ENCODE measurements at regions not wholly inside any gene's neighbourhood (a gene's known extent, or its start where the extent isn't known, plus 50 kb on each side); places are given as distances from the start of the nearest gene placed in this dataset.

DNA sequence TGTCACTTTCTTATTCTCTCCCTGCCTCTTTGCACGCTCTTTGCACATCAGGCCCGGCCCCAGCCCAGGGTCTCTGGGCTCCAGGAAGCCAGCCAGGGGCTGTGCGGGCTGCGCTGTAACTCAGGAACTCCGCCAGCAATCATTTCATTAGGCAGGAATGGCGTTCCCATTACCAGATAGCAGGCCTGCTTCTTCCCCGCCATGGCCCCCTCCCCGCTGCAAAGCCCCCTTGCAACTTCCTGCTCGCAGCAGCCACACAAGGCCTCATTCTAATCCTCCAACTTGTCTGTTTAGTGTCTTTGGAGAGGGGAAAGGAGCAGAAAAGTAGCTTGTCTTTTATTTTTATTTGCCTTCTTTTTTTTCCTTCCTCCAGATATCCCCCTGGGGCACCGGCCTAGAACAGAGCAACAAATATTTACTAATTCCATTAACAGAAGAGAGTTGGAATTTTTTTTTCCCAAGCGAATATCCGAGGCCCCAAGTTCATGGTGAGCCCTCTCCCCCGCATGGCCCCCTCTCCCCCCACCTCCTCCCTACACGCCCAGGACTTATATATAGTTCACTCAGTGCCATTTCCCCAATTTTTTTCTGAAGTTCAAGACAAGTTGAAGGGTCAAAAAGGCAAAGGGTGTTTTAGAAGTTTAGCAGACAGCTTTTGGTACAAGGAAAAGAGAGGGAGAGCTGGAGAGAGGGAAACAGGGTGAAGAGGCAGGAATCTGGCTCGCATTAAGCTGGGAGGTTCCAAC is 329.4 kb upstream of the TBX3 start:
- 72% methylated on average over 15 of the region's 15 CpGs for WGBS
- DNase-seq (ENCODE audit: low spot score), result no peak
- no peaks in the 10 kb centered on the region for H3K36me3 ChIP-seq (ENCODE audit: control insufficient read depth in 4 of 4, insufficient read depth in 3 of 4, low read depth in 1 of 4, low read length in 3 of 4)
- no peaks in the 10 kb centered on the region for H3K9me3 ChIP-seq (ENCODE audit: control insufficient read depth in 4 of 4, low read length in 3 of 4)
- H3K4me3 ChIP-seq (ENCODE audit: low read depth in 1 of 3, low read length in 3 of 3), result no peak overlapping the region
- no peak for TF ChIP-seq FOXA2 (IDR thresholded peaks at IDR 0.05)
- TF ChIP-seq RXRA (IDR thresholded peaks at IDR 0.05), result peak; percentile 65 to 80
- TF ChIP-seq RAD21 (IDR thresholded peaks at IDR 0.05), result no peak
- peak; percentile 81 for TF ChIP-seq NR2F2 (IDR thresholded peaks at IDR 0.05)
- TF ChIP-seq SP1 (IDR thresholded peaks at IDR 0.05), result peak; percentile 30
- no peaks in the 10 kb centered on the region for H3K4me1 ChIP-seq (ENCODE audit: control insufficient read depth in 4 of 4, insufficient read depth in 4 of 4, low read length in 3 of 4)
- H3K9ac ChIP-seq (ENCODE audit: low read depth in 1 of 2, low read length in 2 of 2), result no peak overlapping the region
- H3K27ac ChIP-seq (ENCODE audit: low read depth in 1 of 2, low read length in 2 of 2), result peak overlapping the region in 1 of 2 donors; percentile 37
- H3K27me3 ChIP-seq (ENCODE audit: control insufficient read depth in 4 of 4, insufficient read depth in 4 of 4, low read length in 3 of 4), result no peaks in the 10 kb centered on the region

DNA sequence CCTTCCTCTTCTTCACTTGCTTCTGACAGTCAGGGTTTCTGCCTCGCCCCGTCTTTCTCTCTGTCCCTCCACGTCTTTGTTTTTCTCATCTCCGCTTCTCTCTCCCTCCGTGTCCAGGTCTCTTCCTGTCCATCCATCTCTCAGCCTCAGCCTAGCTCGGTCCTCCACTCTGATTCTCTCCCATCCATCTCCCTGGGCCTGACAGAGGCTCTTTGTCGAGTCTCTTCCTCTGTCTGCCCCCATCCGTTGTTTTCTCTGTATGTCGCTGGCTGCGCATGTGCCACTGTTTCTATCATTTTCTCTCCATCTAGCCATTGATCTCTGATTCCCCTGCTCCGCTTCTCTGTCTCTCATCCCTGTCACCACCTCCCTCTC is 328.9 kb upstream of the TBX3 start:
- H3K27ac ChIP-seq (ENCODE audit: low read depth in 1 of 2, low read length in 2 of 2), result peak overlapping the region in 1 of 2 donors; percentile 37
- no peak for DNase-seq (ENCODE audit: low spot score)
- H3K36me3 ChIP-seq (ENCODE audit: control insufficient read depth in 4 of 4, insufficient read depth in 3 of 4, low read depth in 1 of 4, low read length in 3 of 4), result no peaks in the 10 kb centered on the region
- TF ChIP-seq FOXA1 (IDR thresholded peaks at IDR 0.05), result no peak
- TF ChIP-seq, protein P1, sequence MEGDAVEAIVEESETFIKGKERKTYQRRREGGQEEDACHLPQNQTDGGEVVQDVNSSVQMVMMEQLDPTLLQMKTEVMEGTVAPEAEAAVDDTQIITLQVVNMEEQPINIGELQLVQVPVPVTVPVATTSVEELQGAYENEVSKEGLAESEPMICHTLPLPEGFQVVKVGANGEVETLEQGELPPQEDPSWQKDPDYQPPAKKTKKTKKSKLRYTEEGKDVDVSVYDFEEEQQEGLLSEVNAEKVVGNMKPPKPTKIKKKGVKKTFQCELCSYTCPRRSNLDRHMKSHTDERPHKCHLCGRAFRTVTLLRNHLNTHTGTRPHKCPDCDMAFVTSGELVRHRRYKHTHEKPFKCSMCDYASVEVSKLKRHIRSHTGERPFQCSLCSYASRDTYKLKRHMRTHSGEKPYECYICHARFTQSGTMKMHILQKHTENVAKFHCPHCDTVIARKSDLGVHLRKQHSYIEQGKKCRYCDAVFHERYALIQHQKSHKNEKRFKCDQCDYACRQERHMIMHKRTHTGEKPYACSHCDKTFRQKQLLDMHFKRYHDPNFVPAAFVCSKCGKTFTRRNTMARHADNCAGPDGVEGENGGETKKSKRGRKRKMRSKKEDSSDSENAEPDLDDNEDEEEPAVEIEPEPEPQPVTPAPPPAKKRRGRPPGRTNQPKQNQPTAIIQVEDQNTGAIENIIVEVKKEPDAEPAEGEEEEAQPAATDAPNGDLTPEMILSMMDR (IDR thresholded peaks at IDR 0.05; ENCODE audit: low read depth, low read length, missing input control), result no peak
- TF ChIP-seq TAF1 (conservative IDR thresholded peaks at IDR 0.05), result no peak
- TF ChIP-seq, protein P2, sequence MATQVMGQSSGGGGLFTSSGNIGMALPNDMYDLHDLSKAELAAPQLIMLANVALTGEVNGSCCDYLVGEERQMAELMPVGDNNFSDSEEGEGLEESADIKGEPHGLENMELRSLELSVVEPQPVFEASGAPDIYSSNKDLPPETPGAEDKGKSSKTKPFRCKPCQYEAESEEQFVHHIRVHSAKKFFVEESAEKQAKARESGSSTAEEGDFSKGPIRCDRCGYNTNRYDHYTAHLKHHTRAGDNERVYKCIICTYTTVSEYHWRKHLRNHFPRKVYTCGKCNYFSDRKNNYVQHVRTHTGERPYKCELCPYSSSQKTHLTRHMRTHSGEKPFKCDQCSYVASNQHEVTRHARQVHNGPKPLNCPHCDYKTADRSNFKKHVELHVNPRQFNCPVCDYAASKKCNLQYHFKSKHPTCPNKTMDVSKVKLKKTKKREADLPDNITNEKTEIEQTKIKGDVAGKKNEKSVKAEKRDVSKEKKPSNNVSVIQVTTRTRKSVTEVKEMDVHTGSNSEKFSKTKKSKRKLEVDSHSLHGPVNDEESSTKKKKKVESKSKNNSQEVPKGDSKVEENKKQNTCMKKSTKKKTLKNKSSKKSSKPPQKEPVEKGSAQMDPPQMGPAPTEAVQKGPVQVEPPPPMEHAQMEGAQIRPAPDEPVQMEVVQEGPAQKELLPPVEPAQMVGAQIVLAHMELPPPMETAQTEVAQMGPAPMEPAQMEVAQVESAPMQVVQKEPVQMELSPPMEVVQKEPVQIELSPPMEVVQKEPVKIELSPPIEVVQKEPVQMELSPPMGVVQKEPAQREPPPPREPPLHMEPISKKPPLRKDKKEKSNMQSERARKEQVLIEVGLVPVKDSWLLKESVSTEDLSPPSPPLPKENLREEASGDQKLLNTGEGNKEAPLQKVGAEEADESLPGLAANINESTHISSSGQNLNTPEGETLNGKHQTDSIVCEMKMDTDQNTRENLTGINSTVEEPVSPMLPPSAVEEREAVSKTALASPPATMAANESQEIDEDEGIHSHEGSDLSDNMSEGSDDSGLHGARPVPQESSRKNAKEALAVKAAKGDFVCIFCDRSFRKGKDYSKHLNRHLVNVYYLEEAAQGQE (IDR thresholded peaks at IDR 0.05), result no peak
- no peak for TF ChIP-seq JUND (IDR thresholded peaks at IDR 0.05)
- no peak for TF ChIP-seq RXRA (IDR thresholded peaks at IDR 0.05)
- no peak for TF ChIP-seq FOXA2 (IDR thresholded peaks at IDR 0.05)
- TF ChIP-seq SP1 (IDR thresholded peaks at IDR 0.05), result no peak
- no peak for TF ChIP-seq RAD21 (IDR thresholded peaks at IDR 0.05)
- TF ChIP-seq GABPA (IDR thresholded peaks at IDR 0.05 in 1 of 2, conservative IDR thresholded peaks at IDR 0.05 in 1 of 2), result no peak
- no peak for TF ChIP-seq EGR1 (IDR thresholded peaks at IDR 0.05; ENCODE audit: low read depth in 2 of 2)
- TF ChIP-seq, protein P3, sequence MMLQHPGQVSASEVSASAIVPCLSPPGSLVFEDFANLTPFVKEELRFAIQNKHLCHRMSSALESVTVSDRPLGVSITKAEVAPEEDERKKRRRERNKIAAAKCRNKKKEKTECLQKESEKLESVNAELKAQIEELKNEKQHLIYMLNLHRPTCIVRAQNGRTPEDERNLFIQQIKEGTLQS (IDR thresholded peaks at IDR 0.05), result no peak
- TF ChIP-seq, protein P4, sequence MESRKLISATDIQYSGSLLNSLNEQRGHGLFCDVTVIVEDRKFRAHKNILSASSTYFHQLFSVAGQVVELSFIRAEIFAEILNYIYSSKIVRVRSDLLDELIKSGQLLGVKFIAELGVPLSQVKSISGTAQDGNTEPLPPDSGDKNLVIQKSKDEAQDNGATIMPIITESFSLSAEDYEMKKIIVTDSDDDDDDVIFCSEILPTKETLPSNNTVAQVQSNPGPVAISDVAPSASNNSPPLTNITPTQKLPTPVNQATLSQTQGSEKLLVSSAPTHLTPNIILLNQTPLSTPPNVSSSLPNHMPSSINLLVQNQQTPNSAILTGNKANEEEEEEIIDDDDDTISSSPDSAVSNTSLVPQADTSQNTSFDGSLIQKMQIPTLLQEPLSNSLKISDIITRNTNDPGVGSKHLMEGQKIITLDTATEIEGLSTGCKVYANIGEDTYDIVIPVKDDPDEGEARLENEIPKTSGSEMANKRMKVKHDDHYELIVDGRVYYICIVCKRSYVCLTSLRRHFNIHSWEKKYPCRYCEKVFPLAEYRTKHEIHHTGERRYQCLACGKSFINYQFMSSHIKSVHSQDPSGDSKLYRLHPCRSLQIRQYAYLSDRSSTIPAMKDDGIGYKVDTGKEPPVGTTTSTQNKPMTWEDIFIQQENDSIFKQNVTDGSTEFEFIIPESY (IDR thresholded peaks at IDR 0.05), result no peak
- TF ChIP-seq HNF4A (conservative IDR thresholded peaks at IDR 0.05), result no peak
- no peak for TF ChIP-seq HNF4G (IDR thresholded peaks at IDR 0.05)
- H3K27me3 ChIP-seq (ENCODE audit: control insufficient read depth in 4 of 4, insufficient read depth in 4 of 4, low read length in 3 of 4), result no peaks in the 10 kb centered on the region
- no peaks in the 10 kb centered on the region for H3K9me3 ChIP-seq (ENCODE audit: control insufficient read depth in 4 of 4, low read length in 3 of 4)
- no peak overlapping the region for H3K9ac ChIP-seq (ENCODE audit: low read depth in 1 of 2, low read length in 2 of 2)
- 71% methylated on average over 11 of the region's 11 CpGs for WGBS
- H3K4me1 ChIP-seq (ENCODE audit: control insufficient read depth in 4 of 4, insufficient read depth in 4 of 4, low read length in 3 of 4), result no peaks in the 10 kb centered on the region
- H3K4me3 ChIP-seq (ENCODE audit: low read depth in 1 of 3, low read length in 3 of 3), result no peak overlapping the region

All from liver (tissue), 8 donors.